Choroid plexus epithelial cell (primary cell): ENCODE measurements at regions not wholly inside any gene's neighbourhood (a gene's known extent, or its start where the extent isn't known, plus 50 kb on each side); places are given as distances from the start of the nearest gene placed in this dataset.

Source experiments
- DNase-seq: peaks from one replicate; pipeline ENCODE4 v3.0.0-alpha.2; 2010; ENCODE audit warnings: low read depth
- H3K4me3 ChIP-seq: 2 replicates; pipeline ENCODE4 v1.5.1; 2011; ENCODE audit warnings: low read depth, mild to moderate bottlenecking, control low read depth, low read length, moderate library complexity
- TF ChIP-seq, protein P1 (sequence below): conservative IDR thresholded peaks from 2 replicates; pipeline ENCODE4 v1.5.1; 2011; ENCODE audit warnings: low read depth, mild to moderate bottlenecking, control low read depth, inconsistent platforms, low read length, moderate library complexity

- no peak for DNase-seq
- no peak overlapping the region for H3K4me3 ChIP-seq
- TF ChIP-seq, protein P1, sequence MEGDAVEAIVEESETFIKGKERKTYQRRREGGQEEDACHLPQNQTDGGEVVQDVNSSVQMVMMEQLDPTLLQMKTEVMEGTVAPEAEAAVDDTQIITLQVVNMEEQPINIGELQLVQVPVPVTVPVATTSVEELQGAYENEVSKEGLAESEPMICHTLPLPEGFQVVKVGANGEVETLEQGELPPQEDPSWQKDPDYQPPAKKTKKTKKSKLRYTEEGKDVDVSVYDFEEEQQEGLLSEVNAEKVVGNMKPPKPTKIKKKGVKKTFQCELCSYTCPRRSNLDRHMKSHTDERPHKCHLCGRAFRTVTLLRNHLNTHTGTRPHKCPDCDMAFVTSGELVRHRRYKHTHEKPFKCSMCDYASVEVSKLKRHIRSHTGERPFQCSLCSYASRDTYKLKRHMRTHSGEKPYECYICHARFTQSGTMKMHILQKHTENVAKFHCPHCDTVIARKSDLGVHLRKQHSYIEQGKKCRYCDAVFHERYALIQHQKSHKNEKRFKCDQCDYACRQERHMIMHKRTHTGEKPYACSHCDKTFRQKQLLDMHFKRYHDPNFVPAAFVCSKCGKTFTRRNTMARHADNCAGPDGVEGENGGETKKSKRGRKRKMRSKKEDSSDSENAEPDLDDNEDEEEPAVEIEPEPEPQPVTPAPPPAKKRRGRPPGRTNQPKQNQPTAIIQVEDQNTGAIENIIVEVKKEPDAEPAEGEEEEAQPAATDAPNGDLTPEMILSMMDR = no peak
Measured at GRCh38 chr7:86212976-86213375, 430.7 kb upstream of the GRM3 start.

- TF ChIP-seq, protein P1 = no peak
- DNase-seq = no peak
Measured at GRCh38 chr7:86209036-86209435, 434.7 kb upstream of the GRM3 start.

GRCh38 chr7:86207740-86208139 lies 436.0 kb upstream of the GRM3 start:
- H3K4me3 ChIP-seq = no peak overlapping the region
- DNase-seq = no peak
- TF ChIP-seq, protein P1 = no peak

More at GRCh38 chr7:86209036-86209435, 434.7 kb upstream of the GRM3 start:
- no peak overlapping the region for H3K4me3 ChIP-seq

- no peak for DNase-seq
- TF ChIP-seq, protein P1 = no peak
- no peak overlapping the region for H3K4me3 ChIP-seq
Measured at GRCh38 chr7:86202833-86203232, 440.9 kb upstream of the GRM3 start.

DNA sequence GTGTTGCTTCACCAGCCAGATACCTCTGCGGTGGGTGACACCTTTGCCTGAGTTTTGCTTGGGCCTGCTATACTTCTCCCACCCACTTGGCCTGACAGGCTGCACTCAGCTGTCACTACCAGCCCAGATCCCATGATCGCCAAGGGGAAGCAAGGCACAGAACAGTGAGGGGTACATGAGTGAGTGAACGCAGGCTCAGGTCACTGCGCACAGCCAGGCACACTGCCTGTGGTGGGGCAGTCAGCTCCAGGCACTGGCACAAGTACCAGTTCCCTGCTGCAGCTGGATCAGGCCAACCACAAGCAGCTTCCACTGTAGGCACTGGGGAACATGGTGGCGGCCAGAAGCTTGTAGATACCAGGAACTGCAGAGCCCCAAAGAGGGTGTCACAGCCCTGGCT lies 441.9 kb upstream of the GRM3 start:
- no peak for DNase-seq
- H3K4me3 ChIP-seq = no peak overlapping the region
- TF ChIP-seq, protein P1 = no peak

- no peak overlapping the region for H3K4me3 ChIP-seq
- TF ChIP-seq, protein P1 = no peak
- DNase-seq = no peak
Measured at GRCh38 chr7:86199881-86200614, 443.7 kb upstream of the GRM3 start.

GRCh38 chr7:86190351-86190750 lies 453.4 kb upstream of the GRM3 start:
- no peak for DNase-seq
- H3K4me3 ChIP-seq = no peak overlapping the region
- TF ChIP-seq, protein P1 = no peak
